GM19043 (cell line): ENCODE measurements at regions not wholly inside any gene's neighbourhood (a gene's known extent, or its start where the extent isn't known, plus 50 kb on each side); places are given as distances from the start of the nearest gene placed in this dataset.

Source experiments
- ATAC-seq: cut with Tn5 transposase; IDR thresholded peaks from one replicate; pipeline ENCODE4 v1.9.1; 2021; ENCODE audit warnings: low read depth; ENCODE audit not compliant: unreplicated experiment

DNA sequence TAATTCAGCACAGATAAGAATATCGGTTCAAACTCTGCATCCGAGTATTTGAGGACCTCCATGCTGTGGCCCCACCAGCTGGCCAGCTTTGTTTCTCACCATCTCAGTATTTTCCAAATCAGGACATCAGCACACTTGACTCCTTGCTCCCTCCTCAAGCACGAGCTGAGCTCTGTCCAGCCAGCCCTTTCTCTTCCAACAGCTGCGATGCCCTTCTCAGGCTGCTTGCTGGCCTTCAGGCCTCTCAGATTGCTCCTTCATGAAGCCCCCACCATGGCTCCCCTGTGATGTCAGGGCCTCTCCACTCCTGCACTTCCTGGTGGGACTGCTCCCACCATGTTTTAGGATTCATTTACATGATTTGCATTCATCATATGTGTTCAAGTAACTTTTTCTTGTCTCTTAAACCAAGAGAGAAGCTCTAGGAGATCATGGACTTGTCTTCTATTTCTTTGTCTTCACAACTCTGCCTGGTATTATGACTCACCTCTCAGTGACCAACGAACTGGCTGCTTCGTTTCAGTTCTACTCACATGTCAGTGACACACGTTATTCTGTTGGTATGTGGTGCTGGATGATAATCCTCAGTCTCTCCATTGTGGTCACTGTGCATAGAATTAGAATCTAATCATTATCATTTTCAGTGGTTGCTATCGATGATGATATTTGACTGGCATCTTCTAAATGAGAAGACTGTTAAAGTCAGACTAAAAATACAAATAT, 471.7 kb downstream of the EFNB2 start:
- no peak for ATAC-seq

DNA sequence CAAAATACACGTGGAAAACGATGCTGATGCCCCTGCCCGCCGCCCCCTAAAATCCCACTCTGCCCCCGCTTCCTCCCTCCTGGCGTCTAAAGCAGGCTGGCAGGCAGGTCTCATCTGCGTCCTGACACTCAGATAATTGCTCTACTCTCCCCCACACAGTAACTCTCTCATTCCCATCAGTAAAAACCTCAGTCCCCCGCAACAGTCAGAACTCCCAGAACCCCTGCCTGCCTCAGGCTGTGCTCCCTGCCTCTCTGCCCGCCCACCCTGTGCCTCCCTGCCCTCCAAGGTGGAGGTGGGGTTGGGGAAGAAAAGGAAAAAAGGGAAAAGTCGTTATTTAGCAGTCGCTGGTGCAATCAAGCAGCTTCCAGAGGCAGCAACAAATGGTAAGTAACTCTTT, 473.7 kb downstream of the EFNB2 start:
- no peak for ATAC-seq

DNA sequence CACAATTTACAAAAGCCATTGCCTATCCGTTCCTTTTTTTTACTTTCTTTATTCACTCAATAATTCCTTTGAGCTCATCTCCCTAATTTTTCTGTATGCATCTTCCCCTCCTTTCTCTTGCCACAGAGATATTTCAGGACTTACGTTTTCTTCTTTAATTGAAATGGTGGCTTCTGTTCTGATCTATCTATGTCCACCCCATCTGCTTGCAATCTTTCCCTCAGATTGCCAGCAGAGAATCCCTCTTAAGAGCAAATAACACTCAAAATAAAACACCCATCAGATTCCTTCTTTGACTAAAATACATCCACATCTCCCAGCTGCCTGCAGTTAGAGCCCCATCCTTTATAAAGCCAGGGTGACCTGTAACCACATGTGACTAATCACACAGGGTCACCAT, 478.6 kb downstream of the EFNB2 start:
- ATAC-seq = no peak

DNA sequence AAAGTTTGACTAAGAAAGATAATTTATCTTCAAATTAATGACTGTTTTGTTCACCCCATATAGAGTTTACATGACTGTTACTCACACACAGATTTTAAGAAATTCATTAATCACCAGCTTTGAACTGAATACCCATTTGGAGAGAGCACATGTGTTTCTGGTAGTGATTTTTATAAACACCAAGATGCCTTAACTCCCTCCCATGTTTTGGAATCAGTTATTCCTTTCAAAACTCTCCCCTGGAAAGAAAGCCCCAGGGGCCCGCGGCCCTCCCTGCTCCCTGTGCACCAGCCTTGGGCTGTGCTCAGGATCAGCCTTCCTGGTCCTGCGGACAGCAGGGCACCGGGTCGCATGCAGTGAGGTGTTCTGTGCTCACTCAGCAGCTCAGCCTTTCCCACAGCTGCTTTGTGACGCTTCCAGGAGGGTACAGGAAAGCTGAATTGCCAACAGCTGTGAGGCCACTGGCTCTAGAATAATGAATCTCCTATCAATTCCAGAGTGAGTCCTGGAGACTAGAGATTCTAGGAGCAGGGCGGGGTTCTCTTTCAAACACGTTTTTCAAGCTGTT, 483.2 kb downstream of the EFNB2 start:
- no peak for ATAC-seq

DNA sequence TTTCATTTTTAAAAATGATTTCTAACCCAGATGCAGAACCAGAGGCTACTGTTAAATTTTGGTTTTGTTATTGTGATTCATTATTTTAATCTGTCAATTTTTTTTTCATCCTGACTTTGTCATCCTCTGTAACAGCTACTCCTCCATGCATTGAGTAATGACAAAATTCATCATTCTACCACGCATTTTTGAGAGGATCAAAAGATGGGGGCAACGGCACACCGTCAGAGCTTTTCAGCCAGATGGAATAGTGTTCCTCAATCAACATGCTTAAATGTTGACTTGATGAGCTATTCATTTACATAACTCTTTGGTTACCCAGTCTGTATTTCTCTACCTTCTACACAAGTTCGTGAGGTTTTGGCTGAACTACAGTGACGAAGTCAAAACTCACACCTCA, 486.3 kb downstream of the EFNB2 start:
- ATAC-seq = no peak

DNA sequence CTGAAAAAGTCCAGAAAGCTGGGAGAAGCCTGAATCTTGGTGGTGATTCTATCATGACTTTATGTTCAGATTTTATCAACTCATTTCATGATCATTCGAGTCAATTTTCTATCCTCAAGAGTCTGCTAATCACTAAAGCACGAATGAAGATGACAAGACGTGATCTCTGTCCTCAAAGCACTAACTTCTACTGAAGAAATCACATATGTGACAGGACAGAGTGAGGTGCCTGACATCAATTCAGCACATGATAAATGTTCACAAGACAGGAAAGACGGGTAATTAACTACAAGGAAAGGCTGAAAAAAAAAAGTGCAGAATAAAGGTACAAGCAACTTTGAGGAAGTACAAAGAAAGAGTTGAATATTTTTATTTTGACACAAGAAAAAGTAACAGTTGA, 487.1 kb downstream of the EFNB2 start:
- ATAC-seq = no peak

DNA sequence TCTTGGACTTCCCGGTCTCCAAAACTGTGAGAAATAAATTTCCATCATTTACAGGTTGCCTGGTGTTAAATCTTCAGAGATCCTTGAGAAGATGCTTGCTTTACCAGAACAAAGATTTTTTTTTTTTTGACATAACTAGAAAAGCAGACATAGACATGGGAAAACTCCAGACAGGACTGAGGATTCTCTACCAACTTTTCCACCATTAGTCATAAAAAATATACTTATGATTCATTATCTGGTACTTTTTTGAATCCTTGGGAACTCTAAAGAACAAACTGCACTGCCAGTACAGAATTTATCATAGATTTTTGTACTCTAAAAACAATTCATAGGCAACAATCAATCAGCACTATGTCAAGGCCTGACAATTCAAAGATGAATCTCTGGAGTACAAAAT, 487.6 kb downstream of the EFNB2 start:
- ATAC-seq = no peak

DNA sequence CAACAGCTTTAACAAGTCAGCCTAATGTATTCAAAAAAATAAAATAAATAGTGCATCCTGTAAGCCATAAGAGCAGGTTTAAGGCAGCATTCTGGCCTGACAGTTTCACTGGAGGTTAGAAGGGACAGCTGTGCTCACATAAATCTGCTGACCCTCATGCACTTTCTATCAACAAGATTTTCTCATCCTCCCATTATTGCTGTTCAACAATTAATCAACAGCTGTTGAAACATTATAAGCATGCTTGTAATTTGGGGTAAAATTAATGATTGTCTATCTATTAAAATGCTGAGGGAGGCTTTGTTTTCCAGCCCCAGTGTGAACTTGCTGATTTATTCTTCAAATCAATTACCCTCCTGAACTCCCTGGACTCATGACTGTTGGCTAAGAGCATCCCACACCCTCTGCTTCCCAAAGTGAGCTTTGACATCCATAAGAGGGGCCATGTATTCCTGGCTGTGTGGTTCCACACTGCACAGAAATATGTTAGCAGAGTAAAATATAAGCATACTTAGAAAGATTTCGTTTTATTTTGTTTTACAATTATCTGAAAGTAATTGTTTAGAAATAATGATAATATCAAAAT, 492.4 kb downstream of the EFNB2 start:
- ATAC-seq = no peak

DNA sequence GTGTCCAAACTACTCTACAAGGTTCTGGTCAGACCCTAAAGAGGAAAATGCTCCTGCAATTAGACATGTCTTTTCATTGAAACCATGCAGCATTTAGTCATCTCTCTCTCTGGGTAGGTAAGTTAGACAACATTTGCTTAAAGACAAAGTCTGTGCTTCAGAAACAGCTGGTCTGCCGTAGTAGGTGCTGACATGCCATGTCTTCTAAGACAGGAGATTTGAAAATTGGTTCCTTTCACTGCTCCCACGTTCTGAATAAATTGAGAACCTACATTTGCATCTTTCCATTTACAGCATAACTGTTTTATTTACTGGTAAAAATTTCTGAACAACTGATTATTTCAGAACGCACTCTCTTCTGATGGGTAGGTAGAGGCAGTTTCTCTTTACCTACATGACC, 494.0 kb downstream of the EFNB2 start:
- no peak for ATAC-seq

DNA sequence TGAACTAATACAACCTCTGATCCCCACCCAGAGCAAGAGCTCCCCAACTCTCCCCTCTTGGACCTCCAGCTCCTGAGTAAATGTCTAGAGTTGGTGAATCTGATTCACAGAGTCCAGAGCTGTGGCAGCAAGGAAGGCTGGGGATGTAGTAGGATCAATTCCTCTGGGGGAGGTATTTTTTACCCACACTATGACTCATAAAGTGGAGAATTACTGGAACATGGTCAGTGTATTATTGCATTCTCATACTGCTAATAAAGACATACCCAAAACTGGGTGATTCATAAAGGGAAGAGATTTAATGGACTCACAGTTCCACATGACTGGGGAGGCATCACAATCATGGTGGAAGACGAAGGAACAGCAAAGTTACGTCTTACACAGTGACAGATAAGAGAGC, 496.7 kb downstream of the EFNB2 start:
- ATAC-seq = no peak

DNA sequence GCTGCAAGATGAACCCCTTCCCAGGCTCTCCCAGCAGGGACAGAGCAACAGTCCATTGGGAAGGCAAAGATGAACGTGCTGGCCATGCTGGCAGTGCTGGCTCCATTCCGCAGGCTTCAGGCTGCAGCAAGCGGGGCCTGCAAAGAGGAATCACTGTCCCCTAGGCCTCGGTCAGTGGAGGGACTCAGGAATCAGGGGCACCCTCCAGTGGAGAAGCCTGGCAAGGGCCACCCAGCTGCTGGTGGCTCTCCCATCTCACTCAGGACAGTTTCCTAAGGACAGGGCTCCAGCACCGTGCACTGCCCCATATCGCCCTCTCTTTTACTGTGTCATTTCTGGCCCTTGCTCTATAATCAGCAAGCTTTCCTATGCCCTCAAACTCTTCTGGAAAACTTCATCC, 498.6 kb downstream of the EFNB2 start:
- no peak for ATAC-seq

DNA sequence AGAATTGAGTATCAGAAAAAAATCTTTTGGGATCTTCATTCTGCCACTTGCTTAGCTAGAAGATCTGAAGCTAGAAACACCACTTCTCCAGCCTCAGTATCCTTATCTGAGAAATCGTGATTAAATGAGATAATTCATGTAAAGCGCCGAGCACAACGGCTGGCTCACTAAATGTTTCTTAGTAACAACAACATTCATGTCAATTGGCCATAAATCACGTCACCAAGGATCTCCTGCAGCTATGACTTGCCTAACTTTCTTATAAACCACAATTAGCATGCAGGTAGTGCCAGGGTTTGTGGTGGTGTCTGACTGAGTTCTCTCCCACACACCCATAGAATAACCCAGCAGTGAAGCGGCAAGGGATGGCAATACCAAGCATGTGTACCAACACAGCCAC, 501.3 kb downstream of the EFNB2 start:
- no peak for ATAC-seq

DNA sequence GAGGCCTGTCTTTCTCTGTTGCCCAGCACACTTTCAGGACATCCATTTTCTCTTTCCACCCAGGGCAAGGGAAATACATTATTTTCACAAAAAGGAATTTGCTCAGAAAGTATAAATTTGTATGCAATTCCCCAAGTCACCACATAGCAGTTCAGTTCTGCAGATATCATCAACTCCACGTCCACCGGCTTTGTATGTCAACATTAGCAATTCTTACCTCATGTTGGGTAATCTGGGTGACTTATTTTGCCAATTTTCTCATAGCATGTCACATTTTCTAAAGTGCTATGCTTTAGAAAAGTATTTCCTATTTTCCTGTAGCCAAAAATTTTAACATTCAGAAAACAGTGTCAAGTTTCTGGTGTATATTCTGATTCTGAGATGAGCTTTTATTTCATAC, 501.8 kb downstream of the EFNB2 start:
- ATAC-seq = no peak

DNA sequence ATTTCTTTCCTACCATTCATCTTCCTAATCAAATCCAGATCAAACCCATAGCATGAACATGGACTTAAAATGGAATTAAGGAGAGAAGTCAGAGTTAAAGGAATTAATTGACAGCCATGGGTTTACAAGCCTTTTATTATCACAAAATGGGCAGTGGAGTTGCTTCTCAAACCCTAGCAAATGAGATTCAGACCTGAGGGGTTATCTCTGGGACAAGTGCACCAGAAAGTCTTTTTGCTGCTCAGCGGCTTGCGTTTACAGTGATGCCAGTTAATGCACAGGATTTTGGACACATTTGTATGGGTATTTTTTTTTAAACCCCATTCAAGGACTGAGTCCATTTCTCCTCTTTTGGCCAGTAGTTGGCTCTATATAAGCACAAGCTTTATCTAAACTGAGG, 503.0 kb downstream of the EFNB2 start:
- ATAC-seq = no peak

DNA sequence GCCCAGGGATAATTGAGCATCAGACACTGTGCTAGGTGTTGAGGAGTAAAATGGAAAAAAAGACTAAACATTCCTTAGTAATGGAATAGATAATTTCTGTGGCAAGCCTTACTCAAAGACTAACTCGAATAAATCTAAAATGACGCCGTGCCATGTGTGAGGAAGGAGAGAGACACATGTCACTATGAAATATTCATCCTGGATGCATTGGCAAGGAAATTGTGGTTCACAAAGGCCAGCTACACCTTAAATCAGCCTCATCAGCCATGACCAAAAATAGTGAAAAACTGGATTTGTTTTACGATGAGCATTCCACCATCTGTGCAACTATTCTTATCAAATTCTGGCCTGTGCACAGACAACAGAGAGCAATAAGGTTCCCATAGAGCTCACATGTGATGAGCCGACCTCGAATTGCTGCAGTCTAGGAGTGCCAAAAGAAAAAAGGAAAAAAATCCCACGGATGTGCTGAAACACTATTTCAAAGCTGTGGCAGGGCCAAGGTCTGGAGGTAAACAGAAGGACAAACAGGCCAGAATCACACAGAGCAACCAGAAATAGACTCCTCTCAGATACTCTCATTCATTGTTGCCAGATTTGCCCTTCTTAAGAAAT, 505.7 kb downstream of the EFNB2 start:
- ATAC-seq = no peak

DNA sequence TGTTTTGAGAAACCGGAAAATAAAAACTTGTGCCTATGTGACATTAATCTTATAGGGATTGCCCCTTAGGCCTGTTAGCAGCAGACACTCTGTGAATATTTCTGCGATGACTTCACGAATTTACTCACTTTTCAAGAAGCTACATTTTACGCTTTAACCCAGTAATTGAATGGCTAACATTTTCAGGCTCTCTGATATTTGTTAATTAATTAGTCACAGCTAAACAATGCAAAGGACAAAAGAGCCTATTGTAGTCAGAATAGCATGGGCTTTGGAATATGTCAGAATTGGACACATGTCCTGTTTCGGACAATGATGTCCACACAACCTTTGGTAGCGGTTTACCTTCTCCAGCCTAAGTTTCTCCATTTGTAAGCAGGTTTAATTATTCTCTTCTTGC, 506.6 kb downstream of the EFNB2 start:
- ATAC-seq = no peak

DNA sequence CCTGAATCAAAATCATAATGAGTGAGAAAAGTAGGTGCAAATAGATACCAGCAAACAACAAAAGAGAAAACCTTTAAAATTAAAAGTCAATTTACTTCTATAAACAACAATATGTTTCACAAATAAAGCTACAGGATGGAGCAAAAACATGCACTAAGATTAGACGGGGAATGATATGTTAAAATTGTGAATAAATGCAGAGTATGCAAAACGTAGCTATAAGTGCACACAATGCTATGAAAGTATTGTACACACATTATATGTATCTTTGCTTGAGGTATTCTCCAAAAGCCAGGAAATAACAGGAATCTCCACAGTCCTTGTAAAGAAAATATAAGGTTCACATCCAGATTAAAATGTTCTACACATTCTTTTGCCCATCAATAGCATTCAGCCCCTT, 523.9 kb downstream of the EFNB2 start:
- ATAC-seq = no peak

DNA sequence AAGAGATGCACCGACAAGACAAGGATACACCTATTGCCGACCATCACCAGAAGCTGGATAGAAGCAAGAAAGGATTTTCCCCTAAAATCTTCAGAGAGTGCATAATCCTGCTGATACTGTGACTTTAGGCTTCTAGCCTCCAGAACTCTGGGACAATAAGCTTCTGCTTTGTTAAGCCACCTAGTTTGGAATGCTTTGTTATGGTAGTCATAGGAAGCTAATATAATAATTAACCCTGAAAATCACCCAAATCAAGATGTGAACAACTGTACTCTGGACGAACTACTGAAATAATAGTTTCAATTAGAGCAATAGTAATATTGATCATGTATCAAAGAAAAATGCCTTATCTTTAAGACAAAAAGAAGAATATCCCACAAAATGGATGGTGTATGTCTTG, 524.6 kb downstream of the EFNB2 start:
- ATAC-seq = no peak

DNA sequence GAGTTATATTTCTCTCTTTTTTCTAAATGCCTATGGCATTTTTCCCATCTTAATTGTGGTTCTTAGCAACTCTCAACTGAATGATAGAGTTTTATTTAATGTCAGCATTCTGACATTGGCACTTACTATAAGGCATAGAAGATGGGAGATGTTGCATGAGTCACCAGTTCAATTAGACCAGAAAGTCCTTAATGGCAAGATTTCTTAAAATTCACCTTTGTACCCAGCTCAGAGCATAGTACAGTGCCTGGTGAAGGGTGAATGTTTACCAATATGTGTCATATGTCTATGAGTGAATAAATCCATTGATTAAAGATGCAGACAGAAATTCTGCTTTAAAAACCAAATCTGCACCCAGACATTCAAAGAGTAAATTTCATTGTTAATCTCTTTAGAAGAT, 526.9 kb downstream of the EFNB2 start:
- ATAC-seq = no peak

DNA sequence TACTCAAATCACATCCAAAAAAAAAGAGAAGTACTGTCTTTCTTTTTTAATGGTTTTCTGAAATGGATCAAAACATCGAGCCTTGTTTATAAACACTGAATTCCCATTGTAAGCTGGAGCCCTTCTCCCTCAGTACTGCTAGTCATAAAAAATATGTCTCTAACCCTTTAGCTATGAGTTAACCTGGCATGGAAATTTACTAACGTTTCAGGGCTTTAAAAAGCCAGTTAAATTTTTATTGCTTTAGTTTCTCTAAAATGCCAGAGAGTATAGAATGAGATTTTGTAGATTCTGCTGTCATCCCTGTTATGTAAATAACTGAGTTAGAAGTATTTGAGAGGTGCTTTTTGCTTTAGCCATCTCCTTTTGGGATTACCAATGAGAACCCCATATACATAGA, 528.3 kb downstream of the EFNB2 start:
- no peak for ATAC-seq

DNA sequence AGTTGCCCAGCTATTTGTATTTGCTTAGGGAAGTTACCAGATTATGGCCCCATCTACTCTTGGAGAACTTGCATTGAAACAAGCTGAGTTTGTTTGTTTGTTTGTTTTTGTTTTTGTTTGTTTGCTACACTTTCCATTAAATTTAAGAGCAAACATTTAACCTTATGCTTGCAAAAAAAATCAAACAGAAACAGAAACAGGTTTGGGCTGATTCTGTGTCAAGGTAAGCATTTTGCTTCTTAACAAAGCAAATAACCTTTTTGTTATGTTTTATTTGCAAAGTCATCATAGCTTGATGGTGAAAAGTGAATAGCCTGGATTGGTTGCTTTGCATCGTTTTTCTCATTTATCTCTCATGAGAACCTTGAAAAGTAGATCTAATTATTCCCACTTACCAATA, 531.8 kb downstream of the EFNB2 start:
- no peak for ATAC-seq

DNA sequence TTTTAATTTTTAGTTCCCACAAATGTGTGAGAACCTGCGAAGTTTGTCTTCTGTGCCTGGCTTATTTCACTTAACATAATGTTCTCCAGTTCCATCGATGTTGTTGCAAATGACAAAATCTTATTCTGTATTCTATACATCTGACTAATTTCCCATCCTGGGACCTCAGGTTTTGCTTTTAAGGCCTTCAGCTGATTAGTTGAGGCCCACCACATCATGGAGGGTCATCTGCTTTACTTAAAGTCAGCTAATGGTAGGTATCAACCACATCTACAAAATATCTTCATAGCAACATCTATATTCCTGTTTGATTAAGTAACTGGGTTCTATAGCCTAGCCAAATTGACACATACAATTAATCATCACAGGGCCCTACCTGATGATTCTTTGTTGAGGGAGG, 534.0 kb downstream of the EFNB2 start:
- no peak for ATAC-seq
